GM12891 (cell line): ENCODE measurements at regions not wholly inside any gene's neighbourhood (a gene's known extent, or its start where the extent isn't known, plus 50 kb on each side); places are given as distances from the start of the nearest gene placed in this dataset.

Experiments
- POLR2A ChIP-seq: IDR thresholded peaks from 2 replicates; pipeline ENCODE4 v1.6.1; 2011; ENCODE audit warnings: low read depth, low read length, control low read depth
- POLR2AphosphoS5 ChIP-seq: IDR thresholded peaks from 2 replicates; pipeline ENCODE4 v1.6.1; 2011; ENCODE audit warnings: low read depth, low read length, control low read depth
- POU2F2 ChIP-seq: IDR thresholded peaks from 2 replicates; pipeline ENCODE4 v1.6.1; 2011; ENCODE audit warnings: low read depth, mild to moderate bottlenecking, control low read depth, low read length, moderate library complexity
- SPI1 ChIP-seq: IDR thresholded peaks from 2 replicates; pipeline ENCODE4 v1.6.1; 2011; ENCODE audit warnings: low read depth, low read length, control low read depth
- TAF1 ChIP-seq: IDR thresholded peaks from 2 replicates; pipeline ENCODE4 v1.6.1; 2011; ENCODE audit warnings: low read depth, low read length, control low read depth

GRCh38 chr6:47141963-47142362 lies 99.8 kb upstream of the ADGRF1 start:
- TF ChIP-seq TAF1, result no peak
- TF ChIP-seq POLR2AphosphoS5, result no peak
- TF ChIP-seq POLR2A, result no peak
- no peak for TF ChIP-seq SPI1
- TF ChIP-seq POU2F2, result no peak
